ENCODE measurements at regions not wholly inside any gene's neighbourhood (a gene's known extent, or its start where the extent isn't known, plus 50 kb on each side); places are given as distances from the start of the nearest gene placed in this dataset.

DNA sequence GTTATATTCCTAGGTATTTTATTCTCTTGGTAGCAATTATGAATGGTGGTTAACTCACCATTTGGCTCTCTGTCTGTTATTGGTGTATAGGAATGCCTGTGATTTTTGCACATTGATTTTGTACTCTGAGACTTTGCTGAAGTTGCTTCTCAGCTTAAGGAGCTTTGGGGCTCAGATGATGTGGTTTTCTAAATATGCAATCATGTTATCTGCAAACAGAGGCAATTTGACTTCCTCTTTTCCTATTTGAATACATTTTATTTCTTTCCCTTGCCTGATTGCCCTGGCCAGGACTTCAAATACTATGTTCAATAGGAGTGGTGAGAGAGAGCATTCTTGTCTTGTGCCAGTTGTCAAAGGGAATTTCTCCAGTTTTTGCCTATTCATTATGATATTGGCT lies 310.9 kb upstream of the RBMY1B start:
- TF ChIP-seq, protein P1, sequence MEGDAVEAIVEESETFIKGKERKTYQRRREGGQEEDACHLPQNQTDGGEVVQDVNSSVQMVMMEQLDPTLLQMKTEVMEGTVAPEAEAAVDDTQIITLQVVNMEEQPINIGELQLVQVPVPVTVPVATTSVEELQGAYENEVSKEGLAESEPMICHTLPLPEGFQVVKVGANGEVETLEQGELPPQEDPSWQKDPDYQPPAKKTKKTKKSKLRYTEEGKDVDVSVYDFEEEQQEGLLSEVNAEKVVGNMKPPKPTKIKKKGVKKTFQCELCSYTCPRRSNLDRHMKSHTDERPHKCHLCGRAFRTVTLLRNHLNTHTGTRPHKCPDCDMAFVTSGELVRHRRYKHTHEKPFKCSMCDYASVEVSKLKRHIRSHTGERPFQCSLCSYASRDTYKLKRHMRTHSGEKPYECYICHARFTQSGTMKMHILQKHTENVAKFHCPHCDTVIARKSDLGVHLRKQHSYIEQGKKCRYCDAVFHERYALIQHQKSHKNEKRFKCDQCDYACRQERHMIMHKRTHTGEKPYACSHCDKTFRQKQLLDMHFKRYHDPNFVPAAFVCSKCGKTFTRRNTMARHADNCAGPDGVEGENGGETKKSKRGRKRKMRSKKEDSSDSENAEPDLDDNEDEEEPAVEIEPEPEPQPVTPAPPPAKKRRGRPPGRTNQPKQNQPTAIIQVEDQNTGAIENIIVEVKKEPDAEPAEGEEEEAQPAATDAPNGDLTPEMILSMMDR (IDR thresholded peaks at IDR 0.05), result no peak
- no peak for TF ChIP-seq EP300 (IDR thresholded peaks at IDR 0.05)

Data from upper lobe of left lung (tissue), 4 donors.